Panc1 (cell line): ENCODE measurements at regions not wholly inside any gene's neighbourhood (a gene's known extent, or its start where the extent isn't known, plus 50 kb on each side); places are given as distances from the start of the nearest gene placed in this dataset.

Source experiments
- ATAC-seq: fragments of 200-7000 bp; cut with Tn5 transposase; 2 replicates; pipeline ENCODE4 v1.9.1; 2020; ENCODE audit warnings: mild to moderate bottlenecking, moderate library complexity
- BruUV-seq: library from RNA; stranded (reverse); fragments of 400-500 nt; replicated peaks from 2 replicates; lab custom pipeline; 2021; lab: Mats Ljungman, UMichigan
- CTCF ChIA-PET: fragments of 300-600 bp; sonication (Branson Sonifier 250); formaldehyde crosslinking; loops from one replicate; lab custom pipeline; 2022; ENCODE audit warnings: antibody characterized with exemption; lab: Charles Lee
- POLR2A ChIA-PET: fragments of 300-600 bp; sonication (Branson Sonifier 250); formaldehyde crosslinking; loops from one replicate; lab custom pipeline; 2022; ENCODE audit warnings: antibody characterized with exemption; lab: Charles Lee
- DNase-seq: peaks from one replicate; pipeline ENCODE4 v3.0.0-alpha.2; 2010; ENCODE audit warnings: low read depth, low spot score
- H3K27ac ChIP-seq: 2 replicates; pipeline ENCODE4 v1.5.1; 2011; ENCODE audit warnings: mild to moderate bottlenecking, low read length, inconsistent platforms
- H3K27me3 ChIP-seq: fragments of 200-500 bp; sonication (Bioruptor generic); 2 replicates; pipeline ENCODE4 v1.6.0; 2014; ENCODE audit warnings: low read length, inconsistent platforms; ENCODE audit not compliant: control insufficient read depth, insufficient read depth
- H3K36me3 ChIP-seq: fragments of 200-500 bp; sonication (Bioruptor generic); 2 replicates; pipeline ENCODE4 v1.5.1; 2014; ENCODE audit warnings: inconsistent platforms, mild to moderate bottlenecking, low read length, moderate library complexity; ENCODE audit not compliant: control insufficient read depth, insufficient read depth
- H3K4me1 ChIP-seq: 2 replicates; pipeline ENCODE4 v1.5.1; 2011; ENCODE audit warnings: inconsistent platforms, mild to moderate bottlenecking, low read length, moderate library complexity; ENCODE audit not compliant: control insufficient read depth, insufficient read depth
- H3K4me3 ChIP-seq, 2 experiments: 2 replicates each; pipeline ENCODE4 v1.5.1; 2011 to 2012; ENCODE audit warnings: low read depth in 2 of 2, low read length in 2 of 2, mild to moderate bottlenecking in 2 of 2, inconsistent platforms in 1 of 2, moderate library complexity in 1 of 2
- H3K9me3 ChIP-seq: fragments of 200-500 bp; sonication (Bioruptor generic); 2 replicates; pipeline ENCODE4 v1.5.1; 2014; ENCODE audit warnings: low read depth, mild to moderate bottlenecking, inconsistent platforms, low read length, moderate library complexity; ENCODE audit not compliant: control insufficient read depth, insufficient read depth
- CTCF ChIP-seq: fragments of 450-650 bp; IDR thresholded peaks from 2 replicates; pipeline ENCODE4 v1.5.1; 2017; ENCODE audit warnings: mild to moderate bottlenecking
- POLR2AphosphoS5 ChIP-seq: IDR thresholded peaks from 2 replicates; pipeline ENCODE4 v1.6.1; 2012; ENCODE audit warnings: mild to moderate bottlenecking, low read depth, low read length, moderate library complexity
- REST ChIP-seq, 2 experiments: IDR thresholded peaks; 2 replicates each; pipeline ENCODE4 v1.6.1; 2011 to 2012; ENCODE audit warnings: low read depth in 2 of 2, control low read depth in 1 of 2, low read length in 1 of 2, mild to moderate bottlenecking in 1 of 2, moderate library complexity in 1 of 2; ENCODE audit not compliant: insufficient read depth in 1 of 2
- SIN3A ChIP-seq: IDR thresholded peaks from 2 replicates; pipeline ENCODE4 v1.6.1; 2012; ENCODE audit warnings: low read depth, mild to moderate bottlenecking, low read length, moderate library complexity, borderline replicate concordance; ENCODE audit not compliant: insufficient read depth
- TCF7L2 ChIP-seq: IDR thresholded peaks from 2 replicates; pipeline ENCODE4 v1.6.1; 2011; ENCODE audit warnings: mild to moderate bottlenecking, low read depth, low read length, inconsistent platforms
- in situ Hi-C: cut with HindIII; loops from 2 replicates; pipeline ENCODE4 v1.10.0; 2016; ENCODE audit warnings: low sequenced_read_pairs, low pct_unique_long_range_greater_than_20kb
- intact Hi-C: fragments of 100-400 bp; cut with micrococcal nuclease; formaldehyde crosslinking; loops from one replicate; pipeline ENCODE4 v1.10.0; 2022; ENCODE audit not compliant: unreplicated experiment

GRCh38 chr18:40380686-40381439 is 1574.2 kb upstream of the PIK3C3 start:
- DNase-seq: no peak
- H3K27me3 ChIP-seq: no peaks in the 10 kb centered on the region
- ChIA-PET POLR2A (no interaction called here), CTCF (no interaction called here)
- no peaks in the 10 kb centered on the region for H3K9me3 ChIP-seq
- no peak overlapping the region for H3K4me3 ChIP-seq
- no peak for TF ChIP-seq CTCF
- no peak for TF ChIP-seq POLR2AphosphoS5
- TF ChIP-seq SIN3A: no peak
- TF ChIP-seq REST (IDR thresholded peaks at IDR 0.05; ENCODE audit: insufficient read depth in 1 of 2, low read depth in 2 of 2, low read length in 1 of 2): no peak
- no peak for TF ChIP-seq TCF7L2
- in situ Hi-C loops: no loop called here
- H3K4me1 ChIP-seq: no peaks in the 10 kb centered on the region
- H3K36me3 ChIP-seq: no peaks in the 10 kb centered on the region
- no peak overlapping the region for H3K27ac ChIP-seq
- no peak for ATAC-seq
- intact Hi-C loops: no loop called here
- no TSS peak for BruUV-seq

- no peaks in the 10 kb centered on the region for H3K36me3 ChIP-seq
- no peak overlapping the region for H3K27ac ChIP-seq
- no peaks in the 10 kb centered on the region for H3K4me1 ChIP-seq
- TF ChIP-seq REST (IDR thresholded peaks at IDR 0.05; ENCODE audit: insufficient read depth in 1 of 2, low read depth in 2 of 2, low read length in 1 of 2) (no peak), POLR2AphosphoS5 (no peak), SIN3A (no peak)
- CTCF ChIA-PET: no interaction called here
- DNase-seq (no peak), ATAC-seq (no peak)
- H3K27me3 ChIP-seq: no peaks in the 10 kb centered on the region
- H3K4me3 ChIP-seq: no peak overlapping the region
- intact Hi-C loops: no loop called here
- POLR2A ChIA-PET: no interaction called here
- no peaks in the 10 kb centered on the region for H3K9me3 ChIP-seq
- BruUV-seq: no TSS peak
- in situ Hi-C loops: no loop called here
These were observed 1579.2 kb upstream of the PIK3C3 start for GRCh38 chr18:40375837-40376236.
